Right atrium auricular region (tissue), 2 donors: ENCODE measurements at regions not wholly inside any gene's neighbourhood (a gene's known extent, or its start where the extent isn't known, plus 50 kb on each side); places are given as distances from the start of the nearest gene placed in this dataset.
"Not testable (repeated sequence)": the region's sequence is repeated elsewhere in the genome, so short reads cannot be mapped to it uniquely, and the experiment has no call there.

ENCODE experiments used
- DNase-seq: peaks from one replicate; pipeline ENCODE4 v3.0.0-alpha.2; 2019; ENCODE audit warnings: low spot score
- H3K27ac ChIP-seq, 2 donors: fragments of 200-600 bp; sonication (generic); 1 replicate in 1 of 2; 2 replicates in 1 of 2; pipeline ENCODE4 v1.5.1; 2016 to 2019
- H3K27me3 ChIP-seq, 2 donors: fragments of 200-600 bp; sonication (generic); one replicate each; pipeline versions ENCODE4 v1.5.1 to v1.6.0; 2017 to 2019
- H3K36me3 ChIP-seq: fragments of 200-600 bp; sonication (generic); one replicate; pipeline ENCODE4 v1.5.1; 2016
- H3K4me1 ChIP-seq, 2 donors: fragments of 200-600 bp; sonication (generic); one replicate each; pipeline versions ENCODE4 v1.5.1 to v1.6.0; 2017 to 2019
- H3K4me3 ChIP-seq, 2 donors: fragments of 200-600 bp; sonication (generic); 1 replicate in 1 of 2; 2 replicates in 1 of 2; pipeline ENCODE4 v1.5.1; 2017 to 2019; ENCODE audit warnings: mild to moderate bottlenecking in 1 of 2, moderate library complexity in 1 of 2
- H3K9me3 ChIP-seq, 2 donors: fragments of 200-600 bp; sonication (generic); one replicate each; pipeline ENCODE4 v1.5.1; 2019
- CTCF ChIP-seq, 2 donors: fragments of 200-600 bp; sonication (generic); IDR thresholded peaks; one replicate each; pipeline ENCODE4 v1.5.1; 2019; ENCODE audit warnings: antibody characterized with exemption in 2 of 2

- no peak overlapping the region for H3K4me3 ChIP-seq
- TF ChIP-seq CTCF (IDR thresholded peaks at IDR 0.05), result no peak
- no peak for DNase-seq
Measured at GRCh38 chr7:119842337-119842736, 430.6 kb upstream of the KCND2 start.

GRCh38 chr7:119842786-119843185, 430.2 kb upstream of the KCND2 start:
- H3K27ac ChIP-seq, result no peak overlapping the region
- no peak overlapping the region for H3K4me3 ChIP-seq
- H3K27me3 ChIP-seq, result no peaks in the 10 kb centered on the region
- peaks cover 0 to 14% of the 10 kb centered on the region in 2 donors for H3K9me3 ChIP-seq
- no peaks in the 10 kb centered on the region for H3K4me1 ChIP-seq
- no peaks in the 10 kb centered on the region for H3K36me3 ChIP-seq
- no peak for TF ChIP-seq CTCF (IDR thresholded peaks at IDR 0.05)
- no peak for DNase-seq

More at GRCh38 chr7:119842337-119842736, 430.6 kb upstream of the KCND2 start:
- Histone ChIP-seq H3K27ac (no peak overlapping the region), H3K27me3 (no peaks in the 10 kb centered on the region), H3K36me3 (no peaks in the 10 kb centered on the region), H3K9me3 (peaks cover 0 to 14% of the 10 kb centered on the region in 2 donors), H3K4me1 (no peaks in the 10 kb centered on the region)

GRCh38 chr7:119861385-119861784, 411.6 kb upstream of the KCND2 start:
- no peaks in the 10 kb centered on the region for H3K27me3 ChIP-seq
- H3K4me1 ChIP-seq, result no peaks in the 10 kb centered on the region
- no peak overlapping the region for H3K4me3 ChIP-seq
- no peak for TF ChIP-seq CTCF (IDR thresholded peaks at IDR 0.05)
- no peak overlapping the region for H3K27ac ChIP-seq
- H3K36me3 ChIP-seq, result no peaks in the 10 kb centered on the region
- DNase-seq, result no peak
- H3K9me3 ChIP-seq, result no peaks in the 10 kb centered on the region

- Histone ChIP-seq H3K4me3 (no peak overlapping the region), H3K36me3 (no peaks in the 10 kb centered on the region), H3K9me3 (no peaks in the 10 kb centered on the region), H3K27me3 (no peaks in the 10 kb centered on the region), H3K27ac (no peak overlapping the region), H3K4me1 (no peaks in the 10 kb centered on the region)
- no peak for TF ChIP-seq CTCF (IDR thresholded peaks at IDR 0.05)
- no peak for DNase-seq
Measured at GRCh38 chr7:119868387-119868786, 404.6 kb upstream of the KCND2 start.

GRCh38 chr7:119879835-119880234, 393.1 kb upstream of the KCND2 start:
- DNase-seq, result no peak
- no peak overlapping the region for H3K4me3 ChIP-seq
- H3K4me1 ChIP-seq, result no peaks in the 10 kb centered on the region
- no peak for TF ChIP-seq CTCF (IDR thresholded peaks at IDR 0.05)
- H3K27me3 ChIP-seq, result no peaks in the 10 kb centered on the region
- H3K9me3 ChIP-seq, result no peaks in the 10 kb centered on the region
- H3K36me3 ChIP-seq, result no peaks in the 10 kb centered on the region
- H3K27ac ChIP-seq, result no peak overlapping the region

- Histone ChIP-seq H3K27me3 (no peaks in the 10 kb centered on the region), H3K36me3 (no peaks in the 10 kb centered on the region), H3K4me3 (no peak overlapping the region), H3K27ac (no peak overlapping the region), H3K9me3 (no peaks in the 10 kb centered on the region), H3K4me1 (no peaks in the 10 kb centered on the region)
- no peak for DNase-seq
- no peak for TF ChIP-seq CTCF (IDR thresholded peaks at IDR 0.05)
Measured at GRCh38 chr7:119886007-119886406, 387.0 kb upstream of the KCND2 start.

DNA sequence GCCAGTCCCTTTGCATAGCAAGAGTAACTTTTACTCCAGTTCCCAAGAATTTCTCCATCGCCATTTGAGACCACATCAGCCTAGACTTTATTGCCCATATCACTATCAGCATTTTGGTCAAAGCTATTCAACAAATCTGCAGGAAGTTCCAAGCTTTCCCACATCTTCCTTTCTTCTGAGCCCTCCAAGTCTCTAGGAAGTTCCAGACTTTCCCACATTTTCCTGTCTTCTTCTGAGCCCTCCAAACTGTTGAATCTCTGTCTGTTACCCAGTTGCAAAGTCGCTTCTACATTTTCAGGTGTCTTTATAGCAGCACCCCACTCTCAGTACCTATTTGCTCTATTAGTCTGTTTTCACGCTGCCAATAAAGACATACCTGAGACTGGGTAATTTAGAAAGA, 386.4 kb upstream of the KCND2 start:
- not testable (repeated sequence) for H3K9me3 ChIP-seq, H3K27ac ChIP-seq, H3K4me1 ChIP-seq, H3K4me3 ChIP-seq, DNase-seq, H3K27me3 ChIP-seq, H3K36me3 ChIP-seq
